GM08714 (cell line): ENCODE measurements at regions not wholly inside any gene's neighbourhood (a gene's known extent, or its start where the extent isn't known, plus 50 kb on each side); places are given as distances from the start of the nearest gene placed in this dataset.
"Not testable (repeated sequence)": the region's sequence is repeated elsewhere in the genome, so short reads cannot be mapped to it uniquely, and the experiment has no call there.

ENCODE experiments used
- H3K4me3 ChIP-seq: fragments of 200-500 bp; sonication (Bioruptor generic); 2 replicates; pipeline ENCODE4 v1.5.1; 2014; ENCODE audit warnings: mild to moderate bottlenecking, low read length, inconsistent platforms
- ZNF274 ChIP-seq: IDR thresholded peaks from 2 replicates; pipeline ENCODE4 v1.6.1; 2012; ENCODE audit warnings: mild to moderate bottlenecking, low read depth, low read length

- no peak for TF ChIP-seq ZNF274
These were observed 257.7 kb upstream of the GJE1 start for GRCh38 chr6:141874930-141875602.

GRCh38 chr6:141869509-141869908, 263.2 kb upstream of the GJE1 start:
- H3K4me3 ChIP-seq: not testable (repeated sequence)

More at GRCh38 chr6:141874930-141875602, 257.7 kb upstream of the GJE1 start:
- no peak overlapping the region for H3K4me3 ChIP-seq

- no peak overlapping the region for H3K4me3 ChIP-seq
- TF ChIP-seq ZNF274: no peak
These were observed 265.0 kb upstream of the GJE1 start for GRCh38 chr6:141867767-141868166.

- H3K4me3 ChIP-seq: no peak overlapping the region
- TF ChIP-seq ZNF274: no peak
These were observed 265.8 kb upstream of the GJE1 start for GRCh38 chr6:141866731-141867497.

- TF ChIP-seq ZNF274: no peak
These were observed 281.7 kb upstream of the GJE1 start for GRCh38 chr6:141851063-141851462.

GRCh38 chr6:141848029-141848890, 284.5 kb upstream of the GJE1 start:
- no peak for TF ChIP-seq ZNF274
- no peak overlapping the region for H3K4me3 ChIP-seq

More at GRCh38 chr6:141851063-141851462, 281.7 kb upstream of the GJE1 start:
- H3K4me3 ChIP-seq: no peak overlapping the region

GRCh38 chr6:141846639-141847038, 286.1 kb upstream of the GJE1 start:
- TF ChIP-seq ZNF274: no peak
- no peak overlapping the region for H3K4me3 ChIP-seq

GRCh38 chr6:141843178-141843834, 289.4 kb upstream of the GJE1 start:
- TF ChIP-seq ZNF274: no peak
- H3K4me3 ChIP-seq: no peak overlapping the region

GRCh38 chr6:141833001-141833655, 299.6 kb upstream of the GJE1 start:
- TF ChIP-seq ZNF274: no peak
- no peak overlapping the region for H3K4me3 ChIP-seq

GRCh38 chr6:141830530-141830929, 302.2 kb upstream of the GJE1 start:
- no peak overlapping the region for H3K4me3 ChIP-seq
- TF ChIP-seq ZNF274: no peak

GRCh38 chr6:141829566-141830360, 303.0 kb upstream of the GJE1 start:
- TF ChIP-seq ZNF274: no peak
- H3K4me3 ChIP-seq: no peak overlapping the region

- TF ChIP-seq ZNF274: no peak
- no peak overlapping the region for H3K4me3 ChIP-seq
These were observed 308.4 kb upstream of the GJE1 start for GRCh38 chr6:141824350-141824749.

- H3K4me3 ChIP-seq: not testable (repeated sequence)
These were observed 317.7 kb upstream of the GJE1 start for GRCh38 chr6:141815039-141815438.
